Ascending aorta (tissue), 2 donors: ENCODE measurements at regions not wholly inside any gene's neighbourhood (a gene's known extent, or its start where the extent isn't known, plus 50 kb on each side); places are given as distances from the start of the nearest gene placed in this dataset.
"Not testable (repeated sequence)": the region's sequence is repeated elsewhere in the genome, so short reads cannot be mapped to it uniquely, and the experiment has no call there.

Experiments used
- DNase-seq, 2 donors: peaks; one replicate each; pipeline ENCODE4 v3.0.0-alpha.2; 2019; ENCODE audit warnings: low spot score in 2 of 2
- H3K27ac ChIP-seq, 2 donors: fragments of 200-600 bp; sonication (generic); one replicate each; pipeline ENCODE4 v1.5.1; 2016 to 2017; ENCODE audit warnings: mild to moderate bottlenecking in 1 of 2
- H3K27me3 ChIP-seq: fragments of 200-600 bp; sonication (generic); one replicate; pipeline ENCODE4 v1.5.1; 2017
- H3K36me3 ChIP-seq, 2 donors: fragments of 200-600 bp; sonication (generic); one replicate each; pipeline ENCODE4 v1.5.1; 2016
- H3K4me1 ChIP-seq, 2 donors: fragments of 200-600 bp; sonication (generic); one replicate each; pipeline ENCODE4 v1.5.1; 2016 to 2017; ENCODE audit warnings: mild to moderate bottlenecking in 1 of 2
- H3K4me3 ChIP-seq, 2 donors: fragments of 200-600 bp; sonication (generic); one replicate each; pipeline ENCODE4 v1.5.1; 2016 to 2017; ENCODE audit warnings: mild to moderate bottlenecking in 1 of 2
- H3K9me3 ChIP-seq, 2 donors: fragments of 200-600 bp; sonication (generic); one replicate each; pipeline ENCODE4 v1.5.1; 2016
- intact Hi-C: fragments of 100-400 bp; cut with DNase I; formaldehyde crosslinking; loops from one replicate; pipeline ENCODE4 v1.15.1; 2023
- TF ChIP-seq, protein P1 (sequence below), 3 experiments: fragments of 200-600 bp in 2 of 3; fragments of 450-650 bp in 1 of 3; sonication (generic) in 2 of 3; IDR thresholded peaks; one replicate each; pipeline ENCODE4 v1.5.1; 2016 to 2019; ENCODE audit warnings: antibody characterized with exemption in 3 of 3, mild to moderate bottlenecking in 1 of 3, moderate library complexity in 1 of 3

DNA sequence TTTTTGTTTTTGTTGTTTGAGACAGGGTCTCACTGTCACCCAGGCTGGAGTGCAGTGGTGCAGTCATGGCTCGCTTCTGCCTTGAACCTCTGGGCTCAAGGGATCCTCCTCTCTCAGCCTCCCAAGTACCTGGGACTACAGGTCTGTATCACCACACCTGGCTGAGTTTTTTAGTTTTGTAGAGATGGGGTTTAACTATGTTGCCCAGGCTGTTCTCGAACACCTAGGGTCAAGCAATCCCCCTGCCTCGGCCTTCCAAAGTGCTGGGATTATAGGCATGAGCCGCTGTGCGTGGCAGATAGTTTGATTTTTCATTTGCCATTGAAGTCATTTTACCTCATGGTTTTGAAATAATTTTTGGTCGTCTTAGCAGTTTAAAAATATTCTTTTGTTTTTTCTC, 94.3 kb upstream of the EIF5 start:
- TF ChIP-seq, protein P1, sequence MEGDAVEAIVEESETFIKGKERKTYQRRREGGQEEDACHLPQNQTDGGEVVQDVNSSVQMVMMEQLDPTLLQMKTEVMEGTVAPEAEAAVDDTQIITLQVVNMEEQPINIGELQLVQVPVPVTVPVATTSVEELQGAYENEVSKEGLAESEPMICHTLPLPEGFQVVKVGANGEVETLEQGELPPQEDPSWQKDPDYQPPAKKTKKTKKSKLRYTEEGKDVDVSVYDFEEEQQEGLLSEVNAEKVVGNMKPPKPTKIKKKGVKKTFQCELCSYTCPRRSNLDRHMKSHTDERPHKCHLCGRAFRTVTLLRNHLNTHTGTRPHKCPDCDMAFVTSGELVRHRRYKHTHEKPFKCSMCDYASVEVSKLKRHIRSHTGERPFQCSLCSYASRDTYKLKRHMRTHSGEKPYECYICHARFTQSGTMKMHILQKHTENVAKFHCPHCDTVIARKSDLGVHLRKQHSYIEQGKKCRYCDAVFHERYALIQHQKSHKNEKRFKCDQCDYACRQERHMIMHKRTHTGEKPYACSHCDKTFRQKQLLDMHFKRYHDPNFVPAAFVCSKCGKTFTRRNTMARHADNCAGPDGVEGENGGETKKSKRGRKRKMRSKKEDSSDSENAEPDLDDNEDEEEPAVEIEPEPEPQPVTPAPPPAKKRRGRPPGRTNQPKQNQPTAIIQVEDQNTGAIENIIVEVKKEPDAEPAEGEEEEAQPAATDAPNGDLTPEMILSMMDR (IDR thresholded peaks at IDR 0.05) = no peak
- Histone ChIP-seq H3K4me1 (peaks cover 0 to 2% of the 10 kb centered on the region in 2 donors), H3K9me3 (peaks cover 13 to 15% of the 10 kb centered on the region in 2 donors), H3K27me3 (no peaks in the 10 kb centered on the region), H3K4me3 (no peak overlapping the region), H3K36me3 (no peaks in the 10 kb centered on the region), H3K27ac (no peak overlapping the region)
- intact Hi-C loops = no loop called here
- DNase-seq = no peak

DNA sequence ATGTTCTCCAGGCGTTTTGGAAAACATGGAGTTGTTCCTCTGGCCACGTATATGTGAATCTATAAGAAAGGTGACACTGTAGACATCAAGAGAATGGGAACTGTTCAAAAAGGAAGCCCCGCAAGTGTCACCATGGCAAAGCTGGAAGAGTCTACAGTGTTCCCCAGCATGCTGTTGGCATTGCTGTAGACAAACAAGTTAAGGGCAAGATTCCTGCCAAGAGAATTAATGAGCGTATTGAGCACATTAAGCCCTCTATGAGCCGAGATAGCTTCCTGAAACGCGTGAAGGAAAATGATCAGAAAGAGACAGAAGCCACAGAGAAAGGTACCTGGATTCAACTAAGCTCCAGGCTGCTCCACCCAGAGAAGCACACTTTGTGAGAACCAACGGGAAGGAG, 92.5 kb upstream of the EIF5 start:
- no peak overlapping the region for H3K27ac ChIP-seq
- DNase-seq = no peak
- intact Hi-C loops = no loop called here
- H3K9me3 ChIP-seq = peaks cover 13 to 15% of the 10 kb centered on the region in 2 donors
- no peaks in the 10 kb centered on the region for H3K27me3 ChIP-seq
- no peaks in the 10 kb centered on the region for H3K4me1 ChIP-seq
- TF ChIP-seq, protein P1 (IDR thresholded peaks at IDR 0.05) = no peak
- no peak overlapping the region for H3K4me3 ChIP-seq
- H3K36me3 ChIP-seq = no peaks in the 10 kb centered on the region

DNA sequence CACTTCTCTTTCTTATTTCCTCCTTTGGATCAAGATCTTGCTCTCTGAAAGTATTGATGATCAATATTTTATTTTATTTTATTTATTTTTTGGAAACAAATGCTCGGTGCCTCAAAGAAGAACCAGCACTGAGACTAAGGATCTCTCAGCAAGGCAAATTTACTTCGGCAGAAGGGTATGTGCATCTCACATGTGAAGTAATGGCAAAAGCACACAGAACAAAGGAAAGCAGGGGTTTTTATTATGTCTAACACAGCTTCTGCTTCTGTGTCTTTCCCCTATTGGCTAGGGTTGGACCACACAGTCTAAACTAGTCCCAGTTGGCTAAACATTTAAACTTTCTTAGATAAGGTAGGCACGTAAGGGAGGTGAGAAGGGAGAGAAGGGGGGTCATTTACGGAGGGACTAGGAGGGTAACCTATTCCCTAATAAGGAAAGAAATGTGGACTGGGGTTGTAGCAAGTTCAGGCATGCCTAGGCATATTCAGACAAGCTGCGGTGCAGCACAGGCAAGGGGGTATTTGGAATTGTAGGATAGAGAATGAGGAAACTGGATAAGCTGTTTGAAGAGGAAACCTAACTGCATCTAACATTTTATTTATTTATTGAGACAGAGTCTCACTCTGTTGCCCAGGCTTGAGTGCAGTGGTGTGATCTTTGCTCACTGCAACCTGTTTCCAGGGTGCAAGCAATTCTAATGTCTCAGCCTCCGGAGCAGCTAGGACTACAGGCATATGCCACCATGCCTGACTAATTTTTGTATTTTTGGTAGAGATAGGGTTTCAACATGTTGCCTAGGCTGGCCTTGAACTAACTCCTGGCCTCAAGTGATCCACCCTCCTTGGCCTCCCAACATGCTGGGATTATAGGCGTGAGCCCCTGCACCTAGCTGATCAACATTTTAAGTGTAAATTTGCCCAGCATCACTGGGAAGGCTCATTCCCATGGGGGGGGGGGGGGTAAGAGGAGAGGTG, 90.0 kb upstream of the EIF5 start:
- Histone ChIP-seq H3K27me3 (no peaks in the 10 kb centered on the region), H3K4me1 (no peaks in the 10 kb centered on the region), H3K9me3 (peaks cover 8% of the 10 kb centered on the region in 2 donors), H3K36me3 (no peaks in the 10 kb centered on the region), H3K27ac (no peak overlapping the region), H3K4me3 (no peak overlapping the region)
- TF ChIP-seq, protein P1 (IDR thresholded peaks at IDR 0.05) = no peak
- no peak for DNase-seq
- intact Hi-C loops = no loop called here

DNA sequence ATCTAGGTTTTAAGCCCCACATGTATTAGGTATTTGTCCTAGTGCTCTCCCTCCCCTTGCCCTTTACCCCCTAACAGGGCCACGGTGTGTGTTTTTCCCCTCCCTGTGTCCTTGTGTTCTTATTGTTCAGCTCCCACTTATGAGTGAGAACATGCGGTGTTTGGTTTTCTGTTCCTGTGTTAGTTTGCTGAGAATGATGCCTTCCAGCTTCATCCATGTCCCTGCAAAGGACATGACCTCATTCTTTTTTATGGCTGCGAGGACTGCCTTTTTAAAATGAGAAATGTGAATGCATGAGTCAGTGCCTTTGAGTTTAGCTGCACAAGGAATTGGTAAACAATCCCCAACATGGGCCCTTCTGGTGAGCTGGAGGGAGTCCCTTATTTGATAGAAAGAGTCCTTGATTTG, 88.4 kb upstream of the EIF5 start:
- H3K9me3 ChIP-seq, H3K27ac ChIP-seq, H3K4me3 ChIP-seq, H3K4me1 ChIP-seq, H3K36me3 ChIP-seq, DNase-seq, H3K27me3 ChIP-seq, intact Hi-C loops: not testable (repeated sequence)

DNA sequence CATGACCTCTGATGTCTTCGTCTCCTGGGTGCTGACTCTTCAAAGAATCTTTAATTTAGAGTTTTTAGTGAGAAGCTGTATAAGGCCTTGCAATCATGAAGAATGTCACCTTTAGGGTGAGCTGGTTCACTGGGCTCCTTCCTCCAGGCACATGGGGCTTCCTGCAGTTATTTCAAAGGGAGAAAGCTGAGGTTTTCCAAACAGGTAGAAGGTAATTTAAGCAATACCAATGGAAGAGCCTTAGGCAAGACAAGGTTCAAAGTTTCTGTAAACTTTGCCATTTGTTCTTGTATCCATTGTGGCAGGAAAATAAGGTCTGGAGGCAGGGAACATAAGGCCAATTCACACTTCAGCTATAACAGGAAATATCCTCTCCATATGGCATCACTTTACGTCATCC, 88.0 kb upstream of the EIF5 start:
- intact Hi-C loops = no loop called here
- Histone ChIP-seq H3K27ac (no peak overlapping the region), H3K36me3 (no peaks in the 10 kb centered on the region), H3K27me3 (no peaks in the 10 kb centered on the region), H3K4me1 (no peaks in the 10 kb centered on the region), H3K4me3 (no peak overlapping the region), H3K9me3 (no peaks in the 10 kb centered on the region)
- no peak for DNase-seq
- TF ChIP-seq, protein P1 (IDR thresholded peaks at IDR 0.05) = no peak

DNA sequence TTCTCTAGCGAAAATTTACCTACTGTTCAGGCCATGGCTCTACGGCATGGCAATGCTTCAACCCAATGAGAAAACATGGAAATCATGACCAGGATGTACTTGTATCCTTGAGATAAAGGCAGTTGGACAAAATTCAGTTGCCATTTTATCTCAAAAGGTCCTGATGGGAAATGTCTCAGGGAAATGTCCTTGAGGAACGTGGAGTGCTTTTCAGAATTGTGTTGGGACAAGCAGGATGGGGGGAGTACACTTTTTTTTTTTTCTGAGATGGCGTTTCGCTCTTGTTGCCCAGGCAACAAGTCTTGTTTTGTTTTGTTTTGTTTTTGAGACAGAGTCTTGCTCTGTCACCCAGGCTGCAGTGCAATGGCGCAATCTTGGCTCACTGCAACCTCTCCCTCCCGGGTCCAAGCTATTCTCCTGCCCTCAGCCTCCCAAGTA, 86.8 kb upstream of the EIF5 start:
- intact Hi-C loops = no loop called here
- H3K36me3 ChIP-seq = no peaks in the 10 kb centered on the region
- H3K9me3 ChIP-seq = no peaks in the 10 kb centered on the region
- DNase-seq = no peak
- no peak overlapping the region for H3K4me3 ChIP-seq
- H3K27ac ChIP-seq = no peak overlapping the region
- no peaks in the 10 kb centered on the region for H3K4me1 ChIP-seq
- no peaks in the 10 kb centered on the region for H3K27me3 ChIP-seq
- TF ChIP-seq, protein P1 (IDR thresholded peaks at IDR 0.05) = no peak
